Lower lobe of right lung (tissue), 2 donors: ENCODE measurements at regions not wholly inside any gene's neighbourhood (a gene's known extent, or its start where the extent isn't known, plus 50 kb on each side); places are given as distances from the start of the nearest gene placed in this dataset.
A peak's percentile ranks its signal among the peaks of the same experiment; 100 is the strongest.

ENCODE experiments used
- ATAC-seq, 2 donors: fragments of 200-7000 bp; cut with Tn5 transposase; one replicate each; pipeline ENCODE4 v1.9.1; 2020 to 2022; ENCODE audit warnings: mild to moderate bottlenecking in 2 of 2, moderate library complexity in 2 of 2
- DNase-seq: peaks from one replicate; pipeline ENCODE4 v3.0.0-alpha.2; 2020
- H3K27ac ChIP-seq: fragments of 200-600 bp; one replicate; pipeline ENCODE4 v1.8.0; 2022
- H3K27me3 ChIP-seq: fragments of 200-600 bp; one replicate; pipeline ENCODE4 v1.8.0; 2022; ENCODE audit warnings: low read depth
- H3K36me3 ChIP-seq: fragments of 200-600 bp; one replicate; pipeline ENCODE4 v1.8.0; 2022; ENCODE audit warnings: mild to moderate bottlenecking
- H3K4me1 ChIP-seq: fragments of 200-600 bp; one replicate; pipeline ENCODE4 v1.8.0; 2022
- H3K4me3 ChIP-seq: fragments of 200-600 bp; one replicate; pipeline ENCODE4 v1.8.0; 2022; ENCODE audit warnings: mild to moderate bottlenecking
- H3K9me3 ChIP-seq: fragments of 200-600 bp; one replicate; pipeline ENCODE4 v1.8.0; 2022
- intact Hi-C: fragments of 100-400 bp; cut with DNase I; formaldehyde crosslinking; loops from one replicate; pipeline ENCODE4 v1.11.0; 2022
- TF ChIP-seq, protein P1 (sequence below): fragments of 200-600 bp; IDR thresholded peaks from one replicate; pipeline ENCODE4 v1.8.0; 2022; ENCODE audit warnings: antibody characterized with exemption, mild to moderate bottlenecking
- donor health status: DM: no; HTN: yes; CAD: no; lungs with severe emphysema.

DNA sequence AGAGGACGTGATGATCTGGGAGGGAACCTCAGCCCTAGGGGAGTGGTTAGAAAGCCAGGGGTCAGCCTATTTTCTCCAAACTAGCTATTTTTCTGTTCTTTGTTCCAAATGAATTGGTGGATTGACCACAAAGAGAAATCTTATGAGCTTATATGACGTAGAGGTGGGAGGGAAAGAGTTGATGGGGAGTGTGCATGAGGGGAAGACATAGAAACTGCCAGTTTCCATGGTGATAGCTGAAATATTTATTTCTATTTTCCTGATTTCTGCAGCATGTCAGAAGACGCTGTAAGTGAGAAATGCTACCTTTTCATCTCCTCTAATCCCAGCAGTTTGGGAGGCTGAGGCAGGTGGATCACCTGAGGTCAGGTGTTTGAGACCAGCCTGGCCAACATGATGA, 51.4 kb upstream of the CISTR start:
- TF ChIP-seq, protein P1, sequence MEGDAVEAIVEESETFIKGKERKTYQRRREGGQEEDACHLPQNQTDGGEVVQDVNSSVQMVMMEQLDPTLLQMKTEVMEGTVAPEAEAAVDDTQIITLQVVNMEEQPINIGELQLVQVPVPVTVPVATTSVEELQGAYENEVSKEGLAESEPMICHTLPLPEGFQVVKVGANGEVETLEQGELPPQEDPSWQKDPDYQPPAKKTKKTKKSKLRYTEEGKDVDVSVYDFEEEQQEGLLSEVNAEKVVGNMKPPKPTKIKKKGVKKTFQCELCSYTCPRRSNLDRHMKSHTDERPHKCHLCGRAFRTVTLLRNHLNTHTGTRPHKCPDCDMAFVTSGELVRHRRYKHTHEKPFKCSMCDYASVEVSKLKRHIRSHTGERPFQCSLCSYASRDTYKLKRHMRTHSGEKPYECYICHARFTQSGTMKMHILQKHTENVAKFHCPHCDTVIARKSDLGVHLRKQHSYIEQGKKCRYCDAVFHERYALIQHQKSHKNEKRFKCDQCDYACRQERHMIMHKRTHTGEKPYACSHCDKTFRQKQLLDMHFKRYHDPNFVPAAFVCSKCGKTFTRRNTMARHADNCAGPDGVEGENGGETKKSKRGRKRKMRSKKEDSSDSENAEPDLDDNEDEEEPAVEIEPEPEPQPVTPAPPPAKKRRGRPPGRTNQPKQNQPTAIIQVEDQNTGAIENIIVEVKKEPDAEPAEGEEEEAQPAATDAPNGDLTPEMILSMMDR, result no peak
- intact Hi-C loops, result no loop called here

DNA sequence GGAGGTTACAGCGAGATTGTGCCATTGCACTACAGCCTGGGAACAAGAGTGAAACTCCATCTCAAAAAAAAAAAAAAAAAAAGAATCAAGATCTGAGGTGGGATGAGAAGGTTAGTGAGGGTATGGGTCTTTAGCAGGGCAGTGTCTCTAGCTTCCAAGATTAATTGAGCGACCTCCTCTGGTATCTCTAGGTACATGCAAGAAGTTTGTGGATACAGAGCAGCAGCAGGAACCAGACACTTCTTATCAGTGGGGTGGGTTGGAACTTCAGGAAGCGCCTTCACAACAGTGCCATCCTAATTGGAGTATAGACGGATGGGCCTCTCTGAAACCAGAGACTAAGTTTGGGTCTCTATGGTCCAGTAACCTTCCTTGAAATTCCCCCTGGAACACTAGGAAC, 51.9 kb upstream of the CISTR start:
- TF ChIP-seq, protein P1, result no peak
- Histone ChIP-seq H3K27ac (no peak overlapping the region), H3K4me3 (no peak overlapping the region), H3K9me3 (no peaks in the 10 kb centered on the region), H3K36me3 (no peaks in the 10 kb centered on the region), H3K27me3 (peaks cover 21% of the 10 kb centered on the region), H3K4me1 (no peaks in the 10 kb centered on the region)
- no peak for ATAC-seq
- DNase-seq, result no peak
- intact Hi-C loops, result no loop called here

More for the DNA sequence above, 51.4 kb upstream of the CISTR start:
- Histone ChIP-seq H3K27me3 (peaks cover 24% of the 10 kb centered on the region), H3K9me3 (no peaks in the 10 kb centered on the region), H3K36me3 (no peaks in the 10 kb centered on the region), H3K27ac (no peak overlapping the region), H3K4me1 (no peaks in the 10 kb centered on the region), H3K4me3 (no peak overlapping the region)
- DNase-seq (no peak), ATAC-seq (no peak)

DNA sequence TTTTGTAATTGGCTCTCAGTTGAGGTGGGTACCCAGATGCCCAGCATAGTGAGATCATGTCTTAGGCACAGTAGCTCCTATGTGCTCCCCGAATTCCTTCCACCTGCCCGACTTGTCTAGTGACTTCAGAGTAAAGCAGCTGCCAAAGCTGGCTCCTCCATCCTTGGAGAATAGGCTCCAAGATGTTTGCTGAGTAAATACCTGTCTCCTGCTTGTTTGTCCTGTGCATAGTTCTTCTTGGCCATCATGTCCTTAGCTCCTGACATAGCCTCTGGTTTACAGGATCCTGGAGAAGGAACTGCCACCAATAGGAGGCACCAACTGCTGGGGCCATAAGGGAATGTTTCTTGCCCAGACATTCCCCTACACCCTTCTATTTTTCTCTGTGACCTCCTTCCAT, 52.6 kb upstream of the CISTR start:
- no peak overlapping the region for H3K4me3 ChIP-seq
- H3K9me3 ChIP-seq, result no peaks in the 10 kb centered on the region
- peaks cover 14% of the 10 kb centered on the region for H3K27me3 ChIP-seq
- no peaks in the 10 kb centered on the region for H3K4me1 ChIP-seq
- DNase-seq (no peak), ATAC-seq (peak; percentile 74 to 77)
- H3K27ac ChIP-seq, result no peak overlapping the region
- intact Hi-C loops, result no loop called here
- TF ChIP-seq, protein P1, result no peak
- H3K36me3 ChIP-seq, result no peaks in the 10 kb centered on the region

DNA sequence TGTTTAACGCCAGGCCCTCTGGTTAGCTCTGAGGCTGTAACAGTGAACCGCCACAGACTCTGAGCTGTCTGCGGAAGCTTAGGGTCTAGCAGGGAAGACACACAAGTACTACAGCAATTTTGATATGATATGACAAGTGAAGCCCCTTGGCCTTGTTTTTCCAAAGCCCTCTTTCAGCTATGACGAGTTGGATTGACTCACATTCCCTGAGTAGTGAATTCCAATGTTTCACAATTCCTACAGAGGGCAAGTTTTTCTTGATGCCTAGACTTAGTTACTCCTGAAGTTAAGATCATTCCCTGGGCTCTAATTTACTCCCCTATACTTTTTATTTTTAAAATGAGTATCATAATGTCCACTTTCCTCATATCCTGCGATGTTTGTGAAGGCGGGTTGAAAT, 53.3 kb upstream of the CISTR start:
- Histone ChIP-seq H3K4me1 (no peaks in the 10 kb centered on the region), H3K4me3 (no peak overlapping the region), H3K36me3 (no peaks in the 10 kb centered on the region), H3K27ac (no peak overlapping the region), H3K27me3 (peaks cover 14% of the 10 kb centered on the region), H3K9me3 (no peaks in the 10 kb centered on the region)
- intact Hi-C loops, result no loop called here
- DNase-seq, result no peak
- ATAC-seq, result no peak
- TF ChIP-seq, protein P1, result no peak

DNA sequence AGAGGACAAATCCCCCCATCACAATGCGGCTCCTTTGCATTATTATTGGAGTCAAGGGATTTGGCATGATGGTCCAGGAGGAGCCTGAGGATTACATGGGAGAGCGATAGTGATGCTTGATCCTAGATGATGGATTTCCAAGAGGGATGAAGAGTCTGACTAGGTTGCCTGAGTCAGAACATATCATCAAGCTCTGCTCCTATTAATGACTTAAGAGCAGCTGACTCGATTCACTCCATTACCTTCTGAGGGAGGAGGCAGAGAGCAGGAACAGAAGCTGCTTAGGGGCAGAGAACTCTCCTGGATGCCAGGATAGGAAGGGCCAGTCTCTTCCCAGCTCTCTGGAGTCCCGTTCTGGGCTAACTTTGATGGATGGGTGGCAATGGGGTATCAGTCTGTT, 54.0 kb upstream of the CISTR start:
- Histone ChIP-seq H3K27me3 (peaks cover 13% of the 10 kb centered on the region), H3K9me3 (no peaks in the 10 kb centered on the region), H3K4me1 (no peaks in the 10 kb centered on the region), H3K36me3 (no peaks in the 10 kb centered on the region), H3K27ac (no peak overlapping the region), H3K4me3 (no peak overlapping the region)
- TF ChIP-seq, protein P1, result no peak
- no peak for DNase-seq
- ATAC-seq, result no peak
- intact Hi-C loops, result no loop called here

DNA sequence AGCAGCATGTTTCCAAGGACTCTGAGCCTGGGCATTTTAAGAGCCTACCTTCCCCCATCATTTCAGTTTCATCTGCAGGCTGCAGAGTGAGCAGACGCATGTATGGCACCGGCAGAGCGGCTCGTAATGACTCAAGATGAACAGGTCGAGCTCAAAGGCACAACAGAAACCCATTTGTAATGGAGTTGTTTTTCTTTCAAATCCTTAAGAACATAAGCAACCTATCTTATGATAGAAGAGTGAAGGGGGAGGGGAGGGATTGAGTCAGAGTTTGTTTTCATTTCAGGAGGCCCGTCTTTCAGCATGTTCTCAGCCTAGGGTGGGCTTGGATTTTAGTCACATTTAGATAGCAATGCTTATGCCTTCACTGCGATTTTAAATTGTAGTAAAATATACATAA, 54.9 kb upstream of the CISTR start:
- Histone ChIP-seq H3K27me3 (peaks cover 4% of the 10 kb centered on the region), H3K9me3 (no peaks in the 10 kb centered on the region), H3K27ac (no peak overlapping the region), H3K4me3 (no peak overlapping the region), H3K4me1 (no peaks in the 10 kb centered on the region), H3K36me3 (no peaks in the 10 kb centered on the region)
- TF ChIP-seq, protein P1, result no peak
- no peak for ATAC-seq
- DNase-seq, result no peak
- intact Hi-C loops, result no loop called here
